OCI-LY1 (cell line): ENCODE measurements at regions not wholly inside any gene's neighbourhood (a gene's known extent, or its start where the extent isn't known, plus 50 kb on each side); places are given as distances from the start of the nearest gene placed in this dataset.

Experiments used
- CTCF ChIP-seq: fragments of 200-600 bp; sonication (generic), shearing (Covaris generic); IDR thresholded peaks from 2 replicates; pipeline ENCODE4 v1.5.1; 2017; ENCODE audit warnings: mild to moderate bottlenecking, antibody characterized with exemption, low read length, moderate library complexity, mixed read lengths
- EZH2 ChIP-seq: fragments of 200-600 bp; sonication (generic), shearing (Covaris generic); IDR thresholded peaks from 2 replicates; pipeline ENCODE4 v1.8.0; 2017; ENCODE audit warnings: borderline replicate concordance, mixed run types, mild to moderate bottlenecking, antibody characterized with exemption, low read length, moderate library complexity, mixed read lengths

- TF ChIP-seq EZH2 (no peak), CTCF (no peak)
These were observed 146.4 kb upstream of the ID2 start for GRCh38 chr2:8535469-8535795.
